K562 (cell line): ENCODE measurements at regions not wholly inside any gene's neighbourhood (a gene's known extent, or its start where the extent isn't known, plus 50 kb on each side); places are given as distances from the start of the nearest gene placed in this dataset.

Experiments
- EP300 ChIP-seq: IDR thresholded peaks from 2 replicates; pipeline ENCODE4 v1.6.1; 2012; ENCODE audit warnings: low read length, improper control_type of control experiment
- FOXM1 ChIP-seq, 2 experiments: fragments of 450-650 bp in 1 of 2; sonication (generic) in 1 of 2; formaldehyde crosslinking in 1 of 2; IDR thresholded peaks; 2 replicates each; pipeline versions ENCODE4 v1.6.1 to v1.9.0; 2017 to 2022; ENCODE audit warnings: low read depth in 2 of 2, mild to moderate bottlenecking in 2 of 2, missing genetic modification reagents in 1 of 2, moderate library complexity in 1 of 2
- HES1 ChIP-seq: fragments of 450-650 bp; IDR thresholded peaks from 2 replicates; pipeline ENCODE4 v1.6.1; 2016; ENCODE audit warnings: low read depth, mild to moderate bottlenecking, moderate library complexity
- JUN ChIP-seq, 2 experiments: sonication (generic) in 1 of 2; formaldehyde crosslinking in 1 of 2; IDR thresholded peaks; 2 replicates each; pipeline versions ENCODE4 v1.6.1 to v1.8.0; 2012 to 2022; ENCODE audit warnings: borderline replicate concordance in 2 of 2, mild to moderate bottlenecking in 2 of 2, improper control_type of control experiment in 1 of 2, low read depth in 1 of 2, low read length in 1 of 2, missing genetic modification reagents in 1 of 2
- MAFK ChIP-seq: IDR thresholded peaks from 2 replicates; pipeline ENCODE4 v1.6.1; 2011; ENCODE audit warnings: low read length, improper control_type of control experiment
- MEIS2 ChIP-seq: fragments of 450-650 bp; IDR thresholded peaks from 2 replicates; pipeline ENCODE4 v1.6.1; 2014; ENCODE audit warnings: mild to moderate bottlenecking; ENCODE audit not compliant: partially characterized antibody
- MGA ChIP-seq: fragments of 450-650 bp; IDR thresholded peaks from 2 replicates; pipeline ENCODE4 v1.6.1; 2016; ENCODE audit warnings: mild to moderate bottlenecking, moderate library complexity
- MYC ChIP-seq, 2 experiments: fragments of 250-450 bp in 1 of 2; sonication (Bioruptor Pico) in 1 of 2; IDR thresholded peaks; 2 replicates each; pipeline versions ENCODE4 v1.5.1 to v1.6.1; 2012 to 2021; ENCODE audit warnings: low read depth in 2 of 2, borderline replicate concordance in 1 of 2, improper control_type of control experiment in 1 of 2, low read length in 1 of 2, mild to moderate bottlenecking in 1 of 2, moderate library complexity in 1 of 2
- PKNOX1 ChIP-seq: fragments of 450-650 bp; IDR thresholded peaks from 2 replicates; pipeline ENCODE4 v1.6.1; 2016
- TEAD4 ChIP-seq, 2 experiments: sonication (generic) in 1 of 2; formaldehyde crosslinking in 1 of 2; IDR thresholded peaks; 2 replicates each; pipeline versions ENCODE4 v1.6.1 to v1.8.0; 2012 to 2022; ENCODE audit warnings: borderline replicate concordance in 1 of 2, inconsistent platforms in 1 of 2, low read length in 1 of 2, mild to moderate bottlenecking in 1 of 2, missing genetic modification reagents in 1 of 2

GRCh38 chr1:61012341-61012761 is 70.0 kb upstream of the NFIA start (continued):
- TF ChIP-seq FOXM1 (IDR thresholded peaks at IDR 0.05; ENCODE audit: low read depth) (no peak), FOXM1 (CRISPR knock-in tag; IDR thresholded peaks at IDR 0.05; ENCODE audit: low read depth) (no peak), HES1 (no peak), MAFK (peak; percentile 51), EP300 (peak; percentile 48), TEAD4 (IDR thresholded peaks at IDR 0.05; ENCODE audit: low read length) (peak; percentile 12; the same call in 1 of the 2 replicates), TEAD4 (CRISPR knock-in tag; IDR thresholded peaks at IDR 0.05; ENCODE audit: borderline replicate concordance) (no peak), MGA (peak; percentile 82), PKNOX1 (peak; percentile 25), MEIS2 (peak; percentile 50), MYC (IDR thresholded peaks at IDR 0.05; ENCODE audit: low read depth, low read length) (peak; percentile 56; the same call in 1 of the 2 replicates), MYC (CRISPR knock-in tag; IDR thresholded peaks at IDR 0.05; ENCODE audit: borderline replicate concordance, low read depth) (no peak), JUN (IDR thresholded peaks at IDR 0.05; ENCODE audit: borderline replicate concordance, low read depth, low read length) (peak; percentile 57; the same call in 1 of the 2 replicates), JUN (CRISPR knock-in tag; IDR thresholded peaks at IDR 0.05; ENCODE audit: borderline replicate concordance) (no peak)
